ENCODE measurements at regions not wholly inside any gene's neighbourhood (a gene's known extent, or its start where the extent isn't known, plus 50 kb on each side); places are given as distances from the start of the nearest gene placed in this dataset.

- DNase-seq (ENCODE audit: low read depth in 3 of 3): no peak
These were observed 51.6 kb upstream of the NLRP1 start for GRCh38 chr17:5635949-5636348.

GRCh38 chr17:5638596-5638995 is 54.3 kb upstream of the NLRP1 start:
- DNase-seq (ENCODE audit: low read depth in 3 of 3): no peak

GRCh38 chr17:5640726-5641125 is 56.4 kb upstream of the NLRP1 start:
- DNase-seq (ENCODE audit: low read depth in 3 of 3): no peak

GRCh38 chr17:5642752-5643151 is 58.4 kb upstream of the NLRP1 start:
- DNase-seq (ENCODE audit: low read depth in 3 of 3): no peak

- no peak for DNase-seq (ENCODE audit: low read depth in 3 of 3)
These were observed 59.8 kb upstream of the NLRP1 start for GRCh38 chr17:5644065-5644464.

- DNase-seq (ENCODE audit: low read depth in 3 of 3): no peak
These were observed 67.0 kb upstream of the NLRP1 start for GRCh38 chr17:5651348-5651747.

- DNase-seq (ENCODE audit: low read depth in 3 of 3): no peak
These were observed 77.3 kb upstream of the NLRP1 start for GRCh38 chr17:5661491-5662125.

GRCh38 chr17:5662409-5663085 is 78.2 kb upstream of the NLRP1 start:
- no peak for DNase-seq (ENCODE audit: low read depth in 3 of 3)

GRCh38 chr17:5665164-5665563 is 80.9 kb upstream of the NLRP1 start:
- no peak for DNase-seq (ENCODE audit: low read depth in 3 of 3)

GRCh38 chr17:5667871-5668270 is 83.6 kb upstream of the NLRP1 start:
- no peak for DNase-seq (ENCODE audit: low read depth in 3 of 3)

- DNase-seq (ENCODE audit: low read depth in 3 of 3): no peak
These were observed 84.3 kb upstream of the NLRP1 start for GRCh38 chr17:5668557-5669138.

GRCh38 chr17:5669191-5669590 is 84.9 kb upstream of the NLRP1 start:
- DNase-seq (ENCODE audit: low read depth in 3 of 3): no peak

GRCh38 chr17:5672141-5672540 is 87.8 kb upstream of the NLRP1 start:
- DNase-seq (ENCODE audit: low read depth in 3 of 3): no peak

GRCh38 chr17:5672815-5673430 is 88.6 kb upstream of the NLRP1 start:
- DNase-seq (ENCODE audit: low read depth in 3 of 3): no peak

- no peak for DNase-seq (ENCODE audit: low read depth in 3 of 3)
These were observed 91.5 kb upstream of the NLRP1 start for GRCh38 chr17:5675625-5676421.

GRCh38 chr17:5677620-5678019 is 93.3 kb upstream of the NLRP1 start:
- DNase-seq (ENCODE audit: low read depth in 3 of 3): no peak

- DNase-seq (ENCODE audit: low read depth in 3 of 3): no peak
These were observed 93.9 kb upstream of the NLRP1 start for GRCh38 chr17:5678171-5678570.

GRCh38 chr17:5680766-5681165 is 96.5 kb upstream of the NLRP1 start:
- DNase-seq (ENCODE audit: low read depth in 3 of 3): no peak

GRCh38 chr17:5683241-5683640 is 98.9 kb upstream of the NLRP1 start:
- DNase-seq (ENCODE audit: low read depth in 3 of 3): no peak

GRCh38 chr17:5686074-5686635 is 101.8 kb upstream of the NLRP1 start:
- no peak for DNase-seq (ENCODE audit: low read depth in 3 of 3)

- no peak for DNase-seq (ENCODE audit: low read depth in 3 of 3)
These were observed 103.3 kb upstream of the NLRP1 start for GRCh38 chr17:5687646-5688045.

GRCh38 chr17:5693821-5694220 is 109.5 kb upstream of the NLRP1 start:
- no peak for DNase-seq (ENCODE audit: low read depth in 3 of 3)

All from stimulated activated CD4-positive, alpha-beta T cell treated with anti-CD3 and anti-CD28 coated beads, TNF-alpha, amount 100 ng/mL, for 4 hours (primary cell).